ENCODE measurements at regions not wholly inside any gene's neighbourhood (a gene's known extent, or its start where the extent isn't known, plus 50 kb on each side); places are given as distances from the start of the nearest gene placed in this dataset.

DNA sequence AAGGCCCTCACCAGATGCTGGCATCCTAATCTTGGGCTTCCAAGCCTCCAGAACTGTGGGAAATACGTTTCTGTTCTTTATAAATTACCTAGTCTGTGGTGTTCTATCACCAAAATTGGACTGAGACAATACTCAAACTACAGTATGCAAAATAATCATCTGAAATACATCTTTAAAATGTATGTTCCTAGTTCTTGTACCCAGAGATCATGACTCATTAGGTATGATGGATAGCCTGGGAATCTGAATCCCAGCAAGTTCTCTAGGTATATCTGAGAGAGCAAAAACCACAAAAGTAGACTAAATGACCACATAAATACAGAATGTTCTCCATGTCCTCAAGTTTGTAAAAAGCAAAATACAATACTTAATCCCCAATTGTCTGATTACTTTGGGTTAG lies 166.3 kb downstream of the YIPF5 start:
- TF ChIP-seq POLR2AphosphoS5 (IDR thresholded peaks at IDR 0.05) (no peak), CTCF (IDR thresholded peaks at IDR 0.05) (no peak)

Data from prostate gland (tissue), 2 donors.